GM19025 (cell line): ENCODE measurements at regions not wholly inside any gene's neighbourhood (a gene's known extent, or its start where the extent isn't known, plus 50 kb on each side); places are given as distances from the start of the nearest gene placed in this dataset.

Experiments used
- ATAC-seq: cut with Tn5 transposase; IDR thresholded peaks from one replicate; pipeline ENCODE4 v1.9.1; 2021; ENCODE audit warnings: mild to moderate bottlenecking, low read depth, moderate library complexity; ENCODE audit not compliant: unreplicated experiment

GRCh38 chr12:126198966-126199692 is 1133.9 kb downstream of the AACS start:
- ATAC-seq, result no peak

GRCh38 chr12:126201981-126202537 is 1136.8 kb downstream of the AACS start:
- no peak for ATAC-seq

- ATAC-seq, result no peak
Measured at GRCh38 chr12:126204326-126204725, 1139.1 kb downstream of the AACS start.

- no peak for ATAC-seq
Measured at GRCh38 chr12:126210026-126210425, 1144.8 kb downstream of the AACS start.

GRCh38 chr12:126210448-126210847 is 1145.2 kb downstream of the AACS start:
- ATAC-seq, result no peak

GRCh38 chr12:126212824-126213223 is 1147.6 kb downstream of the AACS start:
- ATAC-seq, result no peak

- ATAC-seq, result no peak
Measured at GRCh38 chr12:126218697-126219096, 1153.5 kb downstream of the AACS start.

- ATAC-seq, result no peak
Measured at GRCh38 chr12:126219139-126219538, 1153.9 kb downstream of the AACS start.

- ATAC-seq, result no peak
Measured at GRCh38 chr12:126219654-126220279, 1154.5 kb downstream of the AACS start.

- ATAC-seq, result no peak
Measured at GRCh38 chr12:126224032-126224431, 1158.8 kb downstream of the AACS start.

- ATAC-seq, result no peak
Measured at GRCh38 chr12:126228936-126229335, 1163.7 kb downstream of the AACS start.

GRCh38 chr12:126232711-126233110 is 1167.5 kb downstream of the AACS start:
- no peak for ATAC-seq

GRCh38 chr12:126233625-126234024 is 1168.4 kb downstream of the AACS start:
- ATAC-seq, result no peak

GRCh38 chr12:126243814-126244440 is 1178.7 kb downstream of the AACS start:
- ATAC-seq, result no peak

GRCh38 chr12:126247936-126248335 is 1182.7 kb downstream of the AACS start:
- no peak for ATAC-seq

- ATAC-seq, result no peak
Measured at GRCh38 chr12:126248871-126249403, 1183.7 kb downstream of the AACS start.

- no peak for ATAC-seq
Measured at GRCh38 chr12:126258190-126258589, 1193.0 kb downstream of the AACS start.

GRCh38 chr12:126262829-126263228 is 1197.6 kb downstream of the AACS start:
- no peak for ATAC-seq

- ATAC-seq, result no peak
Measured at GRCh38 chr12:126268222-126268621, 1203.0 kb downstream of the AACS start.

- no peak for ATAC-seq
Measured at GRCh38 chr12:126271159-126271558, 1205.9 kb downstream of the AACS start.

- ATAC-seq, result no peak
Measured at GRCh38 chr12:126282691-126283090, 1217.5 kb downstream of the AACS start.
